Kidney (tissue), 13 donors: ENCODE measurements at regions not wholly inside any gene's neighbourhood (a gene's known extent, or its start where the extent isn't known, plus 50 kb on each side); places are given as distances from the start of the nearest gene placed in this dataset.

ENCODE experiments used
- DNase-seq, 5 donors: peaks; one replicate each; pipeline ENCODE4 v3.0.0-alpha.2; 2013 to 2020
- FAIRE-seq: peaks from 2 replicates; lab custom pipeline; 2012; peaks lifted over from hg19 to GRCh38; lab: Jason Lieb, UNC
- H3K27ac ChIP-seq, 2 donors: one replicate each; pipeline ENCODE4 v1.7.0; 2013; ENCODE audit warnings: low read depth in 2 of 2, low read length in 2 of 2, inconsistent platforms in 1 of 2
- H3K27me3 ChIP-seq: one replicate; pipeline ENCODE4 v1.7.1; 2013; ENCODE audit warnings: low read length, inconsistent platforms; ENCODE audit not compliant: control insufficient read depth, insufficient read depth
- H3K36me3 ChIP-seq, 3 donors: one replicate each; pipeline versions ENCODE4 v1.7.0 to v1.7.1; 2013; ENCODE audit warnings: low read length in 3 of 3, control low read depth in 1 of 3, inconsistent platforms in 1 of 3; ENCODE audit not compliant: insufficient read depth in 3 of 3, control insufficient read depth in 2 of 3
- H3K4me1 ChIP-seq, 3 donors: one replicate each; pipeline versions ENCODE4 v1.7.0 to v1.7.1; 2013; ENCODE audit warnings: low read length in 3 of 3, inconsistent platforms in 1 of 3, low read depth in 1 of 3; ENCODE audit not compliant: control insufficient read depth in 2 of 3, insufficient read depth in 2 of 3
- H3K4me3 ChIP-seq, 3 donors: one replicate each; pipeline versions ENCODE4 v1.7.0 to v1.8.1; 2013; ENCODE audit warnings: low read length in 3 of 3, control low read depth in 1 of 3, inconsistent platforms in 1 of 3
- H3K9ac ChIP-seq, 3 donors: one replicate each; pipeline versions ENCODE4 v1.7.0 to v1.7.1; 2013; ENCODE audit warnings: low read length in 3 of 3, control low read depth in 1 of 3, inconsistent platforms in 1 of 3
- H3K9me3 ChIP-seq, 3 donors: one replicate each; pipeline versions ENCODE4 v1.7.0 to v1.7.1; 2013; ENCODE audit warnings: low read length in 3 of 3, control low read depth in 1 of 3, inconsistent platforms in 1 of 3; ENCODE audit not compliant: control insufficient read depth in 2 of 3, insufficient read depth in 1 of 3
- CTCF ChIP-seq: IDR thresholded peaks from 3 replicates; pipeline ENCODE4 v1.5.1; 2012; ENCODE audit warnings: mild to moderate bottlenecking, moderate library complexity, borderline replicate concordance; ENCODE audit not compliant: insufficient read depth; ENCODE audit errors: extremely low read depth
- intact Hi-C: fragments of 100-400 bp; cut with DNase I; formaldehyde crosslinking; loops from one replicate; pipeline ENCODE4 v1.11.1; 2022
- donor health status: control.
- donor health status: control.
- donor health status: control.
- donor health status: control.
- donor health status: control.
- donor health status: DM: yes; HTN: yes; CAD: no.
- donor health status: Normal renal cell carcinoma (clear cell type).

GRCh38 chr13:22270881-22271280 lies 600.0 kb downstream of the FGF9 start:
- H3K27me3 ChIP-seq = no peaks in the 10 kb centered on the region
- no peak overlapping the region for H3K4me3 ChIP-seq
- intact Hi-C loops = no loop called here
- no peaks in the 10 kb centered on the region for H3K36me3 ChIP-seq
- TF ChIP-seq CTCF = no peak
- no peaks in the 10 kb centered on the region for H3K4me1 ChIP-seq
- H3K9ac ChIP-seq = no peak overlapping the region
- no peaks in the 10 kb centered on the region for H3K9me3 ChIP-seq
- no peak for FAIRE-seq
- H3K27ac ChIP-seq = no peak overlapping the region
- peak in 1 of 5 donors; percentile 3 for DNase-seq

- H3K9me3 ChIP-seq = no peaks in the 10 kb centered on the region
- TF ChIP-seq CTCF = no peak
- H3K4me3 ChIP-seq = no peak overlapping the region
- no peaks in the 10 kb centered on the region for H3K27me3 ChIP-seq
- FAIRE-seq (no peak), DNase-seq (peak in 2 of 5 donors; percentile 59 to 83)
- no peaks in the 10 kb centered on the region for H3K36me3 ChIP-seq
- no peak overlapping the region for H3K9ac ChIP-seq
- intact Hi-C loops = no loop called here
- no peaks in the 10 kb centered on the region for H3K4me1 ChIP-seq
- H3K27ac ChIP-seq = no peak overlapping the region
Measured at GRCh38 chr13:22271903-22272302, 601.0 kb downstream of the FGF9 start.

- Histone ChIP-seq H3K9ac (no peak overlapping the region), H3K27ac (no peak overlapping the region), H3K36me3 (no peaks in the 10 kb centered on the region), H3K4me3 (no peak overlapping the region), H3K27me3 (no peaks in the 10 kb centered on the region), H3K9me3 (no peaks in the 10 kb centered on the region), H3K4me1 (no peaks in the 10 kb centered on the region)
- FAIRE-seq = no peak
- intact Hi-C loops = no loop called here
- no peak for DNase-seq
- no peak for TF ChIP-seq CTCF
Measured at GRCh38 chr13:22275393-22275792, 604.5 kb downstream of the FGF9 start.

GRCh38 chr13:22276616-22277015 lies 605.7 kb downstream of the FGF9 start:
- H3K36me3 ChIP-seq = no peaks in the 10 kb centered on the region

More at GRCh38 chr13:22276616-22277015, 605.7 kb downstream of the FGF9 start:
- FAIRE-seq = no peak
- intact Hi-C loops = no loop called here
- Histone ChIP-seq H3K27me3 (no peaks in the 10 kb centered on the region), H3K9me3 (no peaks in the 10 kb centered on the region), H3K9ac (no peak overlapping the region), H3K27ac (no peak overlapping the region), H3K4me1 (no peaks in the 10 kb centered on the region), H3K4me3 (no peak overlapping the region)
- TF ChIP-seq CTCF = no peak
- no peak for DNase-seq
